SK-N-SH (cell line): ENCODE measurements at regions not wholly inside any gene's neighbourhood (a gene's known extent, or its start where the extent isn't known, plus 50 kb on each side); places are given as distances from the start of the nearest gene placed in this dataset.

Experiments
- CTCF ChIA-PET: fragments of 300-600, 350-600 bp; formaldehyde crosslinking; extraction: SDS; loops from one replicate; lab custom pipeline; 2021; lab: Yijun Ruan, JAX
- POLR2A ChIA-PET: fragments of 350-600 bp; sonication (Branson Sonifier 250); formaldehyde crosslinking; extraction: SDS; loops from one replicate; lab custom pipeline; 2020; ENCODE audit warnings: antibody characterized with exemption, inconsistent platforms; lab: Yijun Ruan, JAX
- DNase-seq: peaks from one replicate; pipeline ENCODE4 v3.0.0; 2012
- H2AFZ ChIP-seq: fragments of 200-600 bp; sonication (generic); 2 replicates; pipeline ENCODE4 v1.8.1; 2016; ENCODE audit warnings: antibody characterized with exemption, mild to moderate bottlenecking, low read depth
- H3F3A ChIP-seq: fragments of 200-600 bp; sonication (generic); replicated peaks from 2 replicates; pipeline ENCODE3; 2016; ENCODE audit warnings: antibody characterized with exemption, mild to moderate bottlenecking; ENCODE audit not compliant: insufficient read depth
- H3K27ac ChIP-seq, 2 experiments: fragments of 200-500 bp in 1 of 2; fragments of 200-600 bp in 1 of 2; sonication (Bioruptor generic) in 1 of 2; sonication (generic), shearing (Covaris generic) in 1 of 2; 2 replicates each; pipeline versions ENCODE4 v1.5.1 to v1.6.1; 2014 to 2016; ENCODE audit warnings: low read depth in 2 of 2, inconsistent platforms in 1 of 2, low read length in 1 of 2, mild to moderate bottlenecking in 1 of 2, mixed read lengths in 1 of 2
- H3K27me3 ChIP-seq: fragments of 200-600 bp; sonication (generic), shearing (Covaris generic); 2 replicates; pipeline ENCODE4 v1.6.1; 2016; ENCODE audit warnings: mixed run types; ENCODE audit not compliant: insufficient read depth
- H3K36me3 ChIP-seq, 2 experiments: fragments of 200-500 bp in 1 of 2; fragments of 200-600 bp in 1 of 2; sonication (Bioruptor generic) in 1 of 2; sonication (generic) in 1 of 2; replicated peaks in 1 of 2; 2 replicates each; pipeline versions ENCODE3 to v1.5.1; 2014 to 2016; ENCODE audit warnings: low read length in 1 of 2, mild to moderate bottlenecking in 1 of 2; ENCODE audit not compliant: insufficient read depth in 2 of 2, control insufficient read depth in 1 of 2
- H3K4me1 ChIP-seq, 2 experiments: fragments of 200-500 bp in 1 of 2; fragments of 200-600 bp in 1 of 2; sonication (Bioruptor generic) in 1 of 2; sonication (generic), shearing (Covaris generic) in 1 of 2; 2 replicates each; pipeline versions ENCODE4 v1.5.1 to v1.6.1; 2014 to 2016; ENCODE audit warnings: low read depth in 1 of 2, low read length in 1 of 2, mixed run types in 1 of 2; ENCODE audit not compliant: insufficient read depth in 2 of 2, control insufficient read depth in 1 of 2
- H3K4me2 ChIP-seq: fragments of 200-600 bp; sonication (generic), shearing (Covaris generic); 2 replicates; pipeline ENCODE4 v1.6.1; 2017; ENCODE audit warnings: mixed run types
- H3K4me3 ChIP-seq, 2 experiments: fragments of 200-500 bp in 1 of 2; fragments of 200-600 bp in 1 of 2; sonication (Bioruptor generic) in 1 of 2; sonication (generic), shearing (Covaris generic) in 1 of 2; 2 replicates each; pipeline versions ENCODE4 v1.5.1 to v1.8.1; 2014 to 2016; ENCODE audit warnings: low read depth in 2 of 2, inconsistent platforms in 1 of 2, low read length in 1 of 2, mild to moderate bottlenecking in 1 of 2, mixed read lengths in 1 of 2, moderate library complexity in 1 of 2
- H3K79me2 ChIP-seq: fragments of 200-600 bp; sonication (generic); 2 replicates; pipeline ENCODE4 v1.8.1; 2017; ENCODE audit warnings: mild to moderate bottlenecking; ENCODE audit not compliant: insufficient read depth
- H3K9ac ChIP-seq: fragments of 200-600 bp; sonication (generic); 2 replicates; pipeline ENCODE4 v1.6.1; 2017; ENCODE audit warnings: mixed run types
- H3K9me2 ChIP-seq: fragments of 200-600 bp; sonication (generic); 2 replicates; pipeline ENCODE4 v1.6.1; 2017; ENCODE audit warnings: mixed run types
- H3K9me3 ChIP-seq: fragments of 200-600 bp; sonication (generic); 2 replicates; pipeline ENCODE4 v1.6.1; 2017; ENCODE audit warnings: mixed run types, mild to moderate bottlenecking, moderate library complexity
- H4K20me1 ChIP-seq: fragments of 200-600 bp; sonication (generic); 2 replicates; pipeline ENCODE4 v1.6.1; 2017; ENCODE audit warnings: mild to moderate bottlenecking, mixed run types; ENCODE audit not compliant: insufficient read depth
- CHD2 ChIP-seq: fragments of 150-350 bp; IDR thresholded peaks from 2 replicates; pipeline ENCODE4 v1.6.1; 2018; ENCODE audit warnings: low read length; ENCODE audit not compliant: partially characterized antibody
- CTCF ChIP-seq: fragments of 200-600 bp; sonication (generic); IDR thresholded peaks from 2 replicates; pipeline ENCODE4 v1.6.1; 2017; ENCODE audit warnings: antibody characterized with exemption, mild to moderate bottlenecking, moderate library complexity
- ELF1 ChIP-seq: IDR thresholded peaks from 2 replicates; pipeline ENCODE4 v1.4.0; 2012
- EP300 ChIP-seq, 2 experiments: IDR thresholded peaks; 2 replicates each; pipeline versions ENCODE4 v1.4.0 to v1.6.1; 2012; ENCODE audit warnings: borderline replicate concordance in 1 of 2, low read depth in 1 of 2, low read length in 1 of 2
- EZH2phosphoT487 ChIP-seq: fragments of 200-600 bp; sonication (generic); IDR thresholded peaks from 2 replicates; pipeline ENCODE4 v1.6.1; 2017; ENCODE audit warnings: low read depth, mixed run types, mild to moderate bottlenecking, antibody characterized with exemption, moderate library complexity, borderline replicate concordance
- FOXJ3 ChIP-seq: sonication (generic); formaldehyde crosslinking; IDR thresholded peaks from 2 replicates; pipeline ENCODE4 v1.5.1; 2020; ENCODE audit warnings: mild to moderate bottlenecking, missing genetic modification reagents
- FOXM1 ChIP-seq: IDR thresholded peaks from 2 replicates; pipeline ENCODE4 v1.4.0; 2012; ENCODE audit warnings: low read depth, mild to moderate bottlenecking
- GATA2 ChIP-seq: sonication (generic); formaldehyde crosslinking; IDR thresholded peaks from 2 replicates; pipeline ENCODE4 v1.5.0; 2020; ENCODE audit warnings: mild to moderate bottlenecking, missing genetic modification reagents
- MXI1 ChIP-seq: IDR thresholded peaks from 2 replicates; pipeline ENCODE4 v1.6.1; 2012; ENCODE audit warnings: mild to moderate bottlenecking, low read depth, low read length, improper control_type of control experiment
- NFIC ChIP-seq: IDR thresholded peaks from 2 replicates; pipeline ENCODE4 v1.4.0; 2012; ENCODE audit warnings: borderline replicate concordance
- PBX3 ChIP-seq: IDR thresholded peaks from 2 replicates; pipeline ENCODE4; 2012
- POLR2AphosphoS5 ChIP-seq: IDR thresholded peaks from 2 replicates; pipeline ENCODE4 v1.6.1; 2012; ENCODE audit warnings: low read depth, low read length
- RAD21 ChIP-seq: IDR thresholded peaks from 2 replicates; pipeline ENCODE4 v1.6.1; 2012; ENCODE audit warnings: mild to moderate bottlenecking, low read length
- RCOR1 ChIP-seq: fragments of 150-350 bp; IDR thresholded peaks from 2 replicates; pipeline ENCODE4 v1.6.1; 2017; ENCODE audit warnings: antibody characterized with exemption, low read length
- RFX5 ChIP-seq: IDR thresholded peaks from 2 replicates; pipeline ENCODE4 v1.6.1; 2012; ENCODE audit warnings: mild to moderate bottlenecking, improper control_type of control experiment, low read length
- TCF12 ChIP-seq: IDR thresholded peaks from 2 replicates; pipeline ENCODE4 v1.4.0; 2012
- USF1 ChIP-seq: IDR thresholded peaks from 2 replicates; pipeline ENCODE4 v1.4.0; 2012; ENCODE audit warnings: low read depth, borderline replicate concordance
- WGBS: methylation state at CpG from one replicate; pipeline ENCODE4 v1.1.6; 2017; ENCODE audit warnings: low lambda C conversion rate; 5-methylcytosine and 5-hydroxymethylcytosine counted together
- TF ChIP-seq, protein P1 (sequence below): IDR thresholded peaks from 2 replicates; pipeline ENCODE4 v1.4.0; 2012; ENCODE audit warnings: low read depth
- TF ChIP-seq, protein P2 (sequence below): fragments of 150-350 bp; IDR thresholded peaks from 2 replicates; pipeline ENCODE4 v1.6.1; 2016; ENCODE audit warnings: mild to moderate bottlenecking, low read depth, low read length
- TF ChIP-seq, protein P3 (sequence below): IDR thresholded peaks from 2 replicates; pipeline ENCODE4 v1.6.1; 2012; ENCODE audit warnings: mild to moderate bottlenecking, low read depth, low read length, moderate library complexity

- 54% methylated on average over 12 of the region's 12 CpGs for WGBS
- Histone ChIP-seq H4K20me1 (no peaks in the 10 kb centered on the region), H3K4me3 (no peak overlapping the region), H3K4me1 (peaks cover 0 to 1% of the 10 kb centered on the region in 2 experiments; a peak in 1 of 4 replicates), H3K4me2 (no peak overlapping the region), H3K27ac (no peak overlapping the region), H3K9me2 (no peaks in the 10 kb centered on the region), H2AFZ (no peak overlapping the region), H3K36me3 (no peaks in the 10 kb centered on the region), H3K9me3 (no peaks in the 10 kb centered on the region), H3K79me2 (no peaks in the 10 kb centered on the region), H3K27me3 (peaks cover 64% of the 10 kb centered on the region), H3K9ac (no peak overlapping the region), H3F3A (no peaks in the 10 kb centered on the region)
- no peak for DNase-seq
- TF ChIP-seq CHD2 (no peak), NFIC (no peak), FOXM1 (no peak), RFX5 (no peak), POLR2AphosphoS5 (no peak), CTCF (no peak), GATA2 (CRISPR knock-in tag) (no peak), EZH2phosphoT487 (no peak), RCOR1 (no peak), MXI1 (no peak), FOXJ3 (CRISPR knock-in tag) (no peak), ELF1 (no peak), EP300 (IDR thresholded peaks at IDR 0.05; ENCODE audit: borderline replicate concordance in 1 of 2, low read depth in 1 of 2, low read length in 1 of 2) (no peak), RAD21 (no peak), PBX3 (no peak), TCF12 (no peak), USF1 (no peak)
- TF ChIP-seq, protein P1, sequence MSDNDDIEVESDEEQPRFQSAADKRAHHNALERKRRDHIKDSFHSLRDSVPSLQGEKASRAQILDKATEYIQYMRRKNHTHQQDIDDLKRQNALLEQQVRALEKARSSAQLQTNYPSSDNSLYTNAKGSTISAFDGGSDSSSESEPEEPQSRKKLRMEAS: no peak
- TF ChIP-seq, protein P2, sequence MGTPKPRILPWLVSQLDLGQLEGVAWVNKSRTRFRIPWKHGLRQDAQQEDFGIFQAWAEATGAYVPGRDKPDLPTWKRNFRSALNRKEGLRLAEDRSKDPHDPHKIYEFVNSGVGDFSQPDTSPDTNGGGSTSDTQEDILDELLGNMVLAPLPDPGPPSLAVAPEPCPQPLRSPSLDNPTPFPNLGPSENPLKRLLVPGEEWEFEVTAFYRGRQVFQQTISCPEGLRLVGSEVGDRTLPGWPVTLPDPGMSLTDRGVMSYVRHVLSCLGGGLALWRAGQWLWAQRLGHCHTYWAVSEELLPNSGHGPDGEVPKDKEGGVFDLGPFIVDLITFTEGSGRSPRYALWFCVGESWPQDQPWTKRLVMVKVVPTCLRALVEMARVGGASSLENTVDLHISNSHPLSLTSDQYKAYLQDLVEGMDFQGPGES: no peak
- TF ChIP-seq, protein P3, sequence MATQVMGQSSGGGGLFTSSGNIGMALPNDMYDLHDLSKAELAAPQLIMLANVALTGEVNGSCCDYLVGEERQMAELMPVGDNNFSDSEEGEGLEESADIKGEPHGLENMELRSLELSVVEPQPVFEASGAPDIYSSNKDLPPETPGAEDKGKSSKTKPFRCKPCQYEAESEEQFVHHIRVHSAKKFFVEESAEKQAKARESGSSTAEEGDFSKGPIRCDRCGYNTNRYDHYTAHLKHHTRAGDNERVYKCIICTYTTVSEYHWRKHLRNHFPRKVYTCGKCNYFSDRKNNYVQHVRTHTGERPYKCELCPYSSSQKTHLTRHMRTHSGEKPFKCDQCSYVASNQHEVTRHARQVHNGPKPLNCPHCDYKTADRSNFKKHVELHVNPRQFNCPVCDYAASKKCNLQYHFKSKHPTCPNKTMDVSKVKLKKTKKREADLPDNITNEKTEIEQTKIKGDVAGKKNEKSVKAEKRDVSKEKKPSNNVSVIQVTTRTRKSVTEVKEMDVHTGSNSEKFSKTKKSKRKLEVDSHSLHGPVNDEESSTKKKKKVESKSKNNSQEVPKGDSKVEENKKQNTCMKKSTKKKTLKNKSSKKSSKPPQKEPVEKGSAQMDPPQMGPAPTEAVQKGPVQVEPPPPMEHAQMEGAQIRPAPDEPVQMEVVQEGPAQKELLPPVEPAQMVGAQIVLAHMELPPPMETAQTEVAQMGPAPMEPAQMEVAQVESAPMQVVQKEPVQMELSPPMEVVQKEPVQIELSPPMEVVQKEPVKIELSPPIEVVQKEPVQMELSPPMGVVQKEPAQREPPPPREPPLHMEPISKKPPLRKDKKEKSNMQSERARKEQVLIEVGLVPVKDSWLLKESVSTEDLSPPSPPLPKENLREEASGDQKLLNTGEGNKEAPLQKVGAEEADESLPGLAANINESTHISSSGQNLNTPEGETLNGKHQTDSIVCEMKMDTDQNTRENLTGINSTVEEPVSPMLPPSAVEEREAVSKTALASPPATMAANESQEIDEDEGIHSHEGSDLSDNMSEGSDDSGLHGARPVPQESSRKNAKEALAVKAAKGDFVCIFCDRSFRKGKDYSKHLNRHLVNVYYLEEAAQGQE: no peak
- POLR2A ChIA-PET: no interaction called here
- CTCF ChIA-PET: interaction anchor here (1.7 to 7.5 kb wide), 2 partner anchors 43 to 231 kb away, joined by 4 to 86 read pairs; no protein-coding TSS in a partner anchor
These were observed 56.8 kb upstream of the KCNA1 start for GRCh38 chr12:4852911-4853310.
